ENCODE measurements at regions not wholly inside any gene's neighbourhood (a gene's known extent, or its start where the extent isn't known, plus 50 kb on each side); places are given as distances from the start of the nearest gene placed in this dataset.

DNA sequence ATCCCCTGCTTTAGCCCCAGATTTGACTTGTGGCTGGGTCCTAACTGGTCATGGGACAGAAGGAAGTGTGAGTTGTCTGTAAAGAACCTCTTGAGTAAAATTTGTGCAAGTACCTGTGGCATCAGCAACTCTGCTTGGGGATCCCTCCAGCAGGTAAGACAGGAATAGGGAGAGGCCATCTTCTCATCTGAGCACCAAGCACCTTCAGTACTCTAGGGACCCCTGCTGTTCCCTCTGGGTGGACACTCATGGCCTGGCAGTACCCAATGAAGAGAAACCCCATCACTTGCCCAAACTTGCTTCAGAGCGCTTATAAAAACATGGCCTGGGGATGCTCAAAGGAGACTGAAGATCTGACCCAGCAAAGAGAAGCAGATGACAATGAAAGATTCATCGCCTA, 297.8 kb downstream of the SP3 start:
- no peak for TF ChIP-seq POLR2A (IDR thresholded peaks at IDR 0.05)
- peak in 1 of 7 experiments; percentile 14 for TF ChIP-seq CTCF (IDR thresholded peaks at IDR 0.05)
- no peak for TF ChIP-seq POLR2AphosphoS5 (IDR thresholded peaks at IDR 0.05)

All from stomach (tissue), 4 donors.